GM19463 (cell line): ENCODE measurements at regions not wholly inside any gene's neighbourhood (a gene's known extent, or its start where the extent isn't known, plus 50 kb on each side); places are given as distances from the start of the nearest gene placed in this dataset.
"Not testable (repeated sequence)": the region's sequence is repeated elsewhere in the genome, so short reads cannot be mapped to it uniquely, and the experiment has no call there.

Experiments used
- ATAC-seq: cut with Tn5 transposase; IDR thresholded peaks from one replicate; pipeline ENCODE4 v1.9.1; 2021; ENCODE audit warnings: mild to moderate bottlenecking, moderate library complexity; ENCODE audit not compliant: unreplicated experiment

DNA sequence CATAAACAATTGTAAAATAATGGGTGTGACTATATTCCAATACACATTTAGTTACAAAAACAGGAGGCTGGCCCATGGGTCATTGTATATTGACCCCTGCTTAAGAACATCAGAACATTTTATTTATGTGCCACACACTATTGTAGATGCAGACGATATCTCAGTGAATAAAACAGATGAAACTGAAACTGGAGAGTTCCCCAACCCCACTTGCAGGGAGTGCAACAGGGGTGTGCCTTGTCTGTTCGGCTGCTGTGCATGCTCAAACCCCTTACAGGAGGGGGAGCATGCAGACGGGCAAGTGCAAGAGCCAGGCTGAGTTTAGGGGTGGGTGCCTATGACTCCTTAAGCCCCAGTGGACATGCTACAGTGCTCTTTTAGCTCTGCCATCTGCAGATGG, 509.6 kb downstream of the IGSF11 start:
- no peak for ATAC-seq

DNA sequence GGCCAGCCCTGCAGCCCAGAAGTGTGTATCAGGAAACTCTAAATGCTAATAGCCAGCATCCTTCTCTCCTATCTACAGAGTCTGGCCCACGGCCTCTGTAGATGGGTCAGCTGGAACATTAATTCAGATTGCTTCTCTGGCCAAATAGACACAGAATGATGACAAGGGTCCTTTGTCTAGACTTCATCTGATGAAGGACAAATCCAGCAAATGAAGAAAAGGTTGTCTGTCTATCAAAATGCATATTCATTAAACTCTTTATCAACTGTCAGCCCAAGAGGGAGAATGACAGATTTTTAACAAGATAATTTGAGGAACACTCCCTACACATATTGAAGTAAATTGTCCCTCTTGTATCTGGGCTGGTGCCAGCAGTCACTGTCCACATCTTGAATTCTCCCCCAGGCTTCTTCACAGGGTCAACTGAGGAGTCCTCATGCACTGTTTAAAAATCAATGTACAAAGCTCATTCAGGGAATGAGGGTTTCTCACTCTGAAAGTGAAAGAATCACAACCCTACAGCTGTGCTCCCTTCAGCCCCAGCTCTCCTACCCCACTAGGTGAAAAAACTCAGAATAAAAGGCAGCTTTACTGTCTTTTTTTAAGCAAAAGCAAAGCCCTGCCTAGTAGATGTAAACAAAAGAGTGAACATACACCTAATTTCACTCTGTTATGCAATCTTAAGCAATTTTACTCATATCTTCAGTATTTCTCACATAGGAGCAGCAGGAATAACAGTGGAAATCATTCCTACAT, 507.7 kb downstream of the IGSF11 start:
- peak; percentile 82 for ATAC-seq

DNA sequence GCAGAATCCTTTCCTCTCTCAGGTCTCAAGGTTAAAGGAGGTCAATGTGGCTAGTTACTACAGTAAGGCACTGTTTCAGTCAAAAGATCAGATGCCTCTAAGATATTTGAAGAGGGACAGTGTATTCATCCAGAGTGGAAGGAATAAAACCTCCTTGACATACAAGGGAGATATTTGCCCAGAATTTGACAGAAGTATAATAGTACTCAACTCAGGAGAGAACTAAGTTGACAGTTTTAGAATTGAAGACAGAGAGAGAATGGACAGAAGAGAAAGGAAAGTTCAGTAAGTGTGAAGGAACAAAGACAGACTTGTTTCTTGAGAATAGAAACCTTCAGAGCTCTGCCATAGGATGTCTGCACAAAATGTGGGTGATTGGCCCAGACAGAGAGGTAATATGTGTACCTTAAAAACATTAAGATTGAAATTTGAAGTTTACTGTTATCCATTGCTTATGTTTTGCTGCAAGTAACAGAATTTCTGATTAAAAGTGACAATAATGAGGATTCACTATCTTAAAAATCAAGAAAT, 507.1 kb downstream of the IGSF11 start:
- no peak for ATAC-seq

DNA sequence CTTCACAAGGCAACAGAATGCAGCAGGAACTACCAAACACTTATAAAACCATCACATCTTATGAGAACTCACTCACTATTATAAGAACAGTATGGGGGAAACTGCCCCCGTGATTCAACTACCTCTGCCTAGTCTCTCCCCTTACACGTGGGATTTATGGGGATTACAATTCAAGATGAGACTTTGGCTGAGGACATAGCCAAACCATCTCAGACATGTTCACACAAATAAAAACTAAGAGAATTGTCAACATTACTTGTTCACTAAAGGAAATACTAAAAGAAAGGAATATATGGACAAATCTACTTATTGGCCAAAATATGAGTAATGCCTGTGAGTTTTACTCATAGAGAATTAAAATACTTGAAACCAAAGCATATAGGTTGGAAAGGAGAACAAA, 505.1 kb downstream of the IGSF11 start:
- no peak for ATAC-seq

DNA sequence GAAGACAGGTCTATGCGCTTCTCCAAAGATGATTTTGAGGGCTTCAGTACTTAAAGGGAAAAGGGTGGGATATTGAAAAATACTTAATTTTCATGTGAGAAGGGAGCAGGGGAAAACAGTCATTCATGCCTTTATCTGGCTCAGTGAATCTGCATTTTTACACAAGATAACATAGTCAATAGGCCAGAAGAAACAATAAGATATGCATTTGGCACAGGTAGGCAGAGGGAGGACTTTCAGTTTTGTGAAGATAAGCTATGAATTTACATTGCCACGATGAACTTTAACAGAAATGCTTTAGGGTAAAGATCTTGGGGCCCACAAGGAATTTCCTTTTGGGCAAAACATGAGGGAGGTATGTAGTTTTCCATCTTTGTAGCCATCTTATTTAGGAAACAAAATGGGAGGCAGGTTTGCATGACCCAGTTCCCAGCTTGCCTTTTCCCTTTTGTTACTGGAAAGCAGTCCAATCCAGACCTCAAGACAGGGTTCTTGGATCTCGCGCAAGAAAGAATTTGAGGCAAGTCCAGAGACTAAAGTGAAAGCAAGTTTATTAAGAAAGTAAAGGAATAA, 504.2 kb downstream of the IGSF11 start:
- no peak for ATAC-seq

DNA sequence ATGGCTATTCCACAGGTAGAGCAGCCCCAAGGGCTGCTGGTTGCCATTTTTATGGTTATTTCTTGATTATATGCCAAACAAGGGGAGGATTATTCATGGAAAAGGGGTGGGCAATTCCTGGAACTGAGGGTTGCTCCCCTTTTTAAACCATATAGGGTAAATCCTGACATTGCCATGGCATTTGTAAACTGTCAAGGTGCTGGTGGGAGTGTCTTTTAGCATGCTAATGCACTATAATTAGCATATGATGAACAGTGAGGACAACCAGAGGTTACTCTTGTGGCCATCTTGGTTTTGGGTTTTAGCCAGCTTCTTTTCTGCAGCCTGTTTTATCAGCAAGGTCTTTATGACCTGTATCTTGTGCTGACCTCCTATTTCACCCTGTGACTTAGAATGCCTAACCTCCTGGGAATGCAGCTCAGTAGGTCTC, 503.7 kb downstream of the IGSF11 start:
- ATAC-seq: not testable (repeated sequence)

DNA sequence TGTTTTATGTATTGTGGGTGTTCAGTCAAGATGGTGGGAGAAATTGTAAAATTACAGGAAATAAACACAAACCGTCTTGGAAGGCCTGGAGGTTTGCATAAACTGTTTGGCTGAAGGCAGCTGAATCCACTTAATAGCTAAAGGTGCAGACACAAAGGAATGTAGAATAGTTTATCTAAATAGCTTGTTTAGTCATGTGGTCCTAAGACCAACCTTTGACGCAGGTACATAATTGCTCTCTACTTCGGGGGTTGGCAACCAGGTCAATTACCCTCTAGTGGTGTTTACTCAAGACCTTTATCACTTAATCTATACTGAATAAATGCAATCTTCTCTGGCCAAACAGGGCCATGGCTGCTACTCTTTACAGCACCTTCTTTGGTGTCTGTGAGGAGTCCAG, 502.8 kb downstream of the IGSF11 start:
- no peak for ATAC-seq

DNA sequence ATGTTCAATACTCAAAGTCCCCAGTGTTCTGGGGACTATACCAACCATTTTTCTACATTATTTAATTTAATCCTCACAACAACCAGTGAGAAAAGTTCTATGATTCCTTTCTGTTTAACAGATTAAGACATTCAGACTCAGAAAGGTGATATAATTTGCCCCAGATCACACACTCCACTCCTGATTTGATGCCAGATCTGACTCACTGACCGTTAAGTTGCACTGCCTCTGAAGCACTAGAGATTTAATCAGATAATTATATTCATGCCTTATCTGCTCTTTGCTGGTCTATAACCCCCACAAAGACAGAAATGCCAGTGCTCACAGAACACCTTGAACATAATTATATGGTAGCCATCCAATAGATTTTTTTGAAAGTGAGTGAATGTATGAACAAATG, 501.0 kb downstream of the IGSF11 start:
- no peak for ATAC-seq

DNA sequence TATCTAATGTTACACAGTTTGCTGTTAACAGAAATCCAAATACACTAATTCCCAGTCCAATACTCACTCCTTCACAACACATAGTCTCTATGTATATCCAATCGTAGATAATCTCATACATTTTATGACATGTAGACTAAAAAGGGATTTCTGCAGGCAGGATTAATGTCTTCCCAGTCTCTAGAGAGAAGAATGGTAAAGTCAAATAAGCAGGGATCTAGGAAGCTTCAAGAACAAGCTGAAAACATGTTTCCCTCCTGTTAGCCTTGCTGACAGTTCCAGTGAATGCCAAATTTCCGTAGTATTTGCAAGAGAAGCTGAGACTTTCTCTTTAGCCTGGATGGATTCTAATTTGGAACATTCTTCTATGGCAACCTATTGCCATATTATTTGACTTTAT, 500.1 kb downstream of the IGSF11 start:
- no peak for ATAC-seq

DNA sequence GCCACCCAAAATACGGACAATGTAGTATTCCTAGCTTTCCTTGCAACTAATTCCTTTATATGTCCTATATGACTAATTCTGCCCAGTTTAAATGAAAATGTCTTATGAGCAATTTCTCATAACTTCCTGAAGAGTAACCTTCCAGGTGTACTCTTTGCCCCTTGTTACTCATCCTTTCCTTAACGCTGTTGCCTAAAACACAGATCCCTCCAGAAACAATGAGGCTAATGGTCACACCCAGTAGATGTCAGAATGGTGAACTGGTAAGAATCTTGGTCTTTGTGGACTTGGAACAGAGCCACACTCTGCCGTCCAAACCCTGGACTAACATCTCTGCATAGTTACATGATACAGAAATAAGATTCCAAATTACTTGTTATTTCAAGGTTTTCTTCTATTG, 497.9 kb downstream of the IGSF11 start:
- no peak for ATAC-seq

DNA sequence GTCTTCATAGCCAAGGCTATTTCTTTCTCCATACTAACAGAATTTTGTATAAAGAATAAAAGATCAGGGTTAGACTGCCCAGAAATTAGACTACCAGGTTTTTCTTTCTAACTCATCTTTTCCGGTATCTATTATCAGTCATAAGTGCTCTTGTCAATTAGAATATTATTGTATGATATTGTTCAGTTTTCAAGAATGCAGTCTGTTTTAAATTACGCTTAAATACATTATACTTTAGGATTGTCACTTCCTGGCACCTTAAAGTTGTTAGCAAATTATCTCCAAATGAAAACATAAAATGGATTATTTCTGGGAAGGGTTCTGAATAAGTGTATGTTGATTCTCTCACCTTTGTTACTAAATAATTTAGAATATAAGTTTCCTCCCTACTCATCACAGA, 497.2 kb downstream of the IGSF11 start:
- no peak for ATAC-seq

DNA sequence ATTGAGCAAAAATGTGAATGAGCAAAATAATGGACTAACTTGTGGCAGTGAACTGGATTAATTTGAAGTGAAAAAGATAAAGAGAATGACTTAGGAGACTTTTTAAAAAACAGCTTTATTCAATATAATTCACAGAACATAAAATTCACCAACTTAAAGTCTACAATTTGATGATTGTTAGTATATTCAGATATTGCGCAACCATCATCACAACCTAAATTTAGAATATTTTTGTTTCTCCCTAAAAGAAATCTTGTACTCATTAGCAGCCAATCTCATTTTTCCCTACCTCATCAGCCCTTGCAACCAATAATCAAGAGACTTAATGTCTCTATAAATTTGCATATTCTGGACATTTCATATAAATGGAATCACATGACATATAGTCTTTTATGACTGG, 496.5 kb downstream of the IGSF11 start:
- ATAC-seq: no peak

DNA sequence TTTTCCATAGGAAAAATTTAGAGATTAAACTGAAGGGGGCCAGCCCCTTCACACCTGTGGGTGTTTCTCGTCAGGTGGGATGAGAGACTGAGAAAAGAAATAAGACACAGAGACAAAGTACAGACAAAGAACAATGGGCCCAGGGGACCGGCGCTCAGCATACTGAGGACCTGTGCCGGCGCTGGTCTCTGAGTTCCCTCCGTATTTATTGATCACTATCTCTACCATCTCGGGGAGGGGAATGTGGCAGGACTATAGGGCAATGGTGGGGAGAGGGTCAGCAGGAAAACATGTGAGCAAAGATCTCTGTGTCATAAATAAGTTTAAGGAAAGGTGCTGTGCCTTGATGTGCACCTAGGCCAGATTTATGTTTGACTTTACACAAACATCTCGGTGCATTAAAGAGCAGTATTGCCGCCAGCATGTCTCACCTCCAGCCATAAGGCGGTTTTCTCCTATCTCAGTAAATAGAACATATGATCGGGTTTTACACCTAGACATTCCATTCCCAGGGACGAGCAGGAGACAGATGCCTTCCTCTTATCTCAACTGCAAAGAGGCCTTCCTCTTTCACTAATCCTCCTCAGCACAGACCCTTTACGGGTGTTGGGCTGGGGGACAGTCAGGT, 494.7 kb downstream of the IGSF11 start:
- ATAC-seq: not testable (repeated sequence)

DNA sequence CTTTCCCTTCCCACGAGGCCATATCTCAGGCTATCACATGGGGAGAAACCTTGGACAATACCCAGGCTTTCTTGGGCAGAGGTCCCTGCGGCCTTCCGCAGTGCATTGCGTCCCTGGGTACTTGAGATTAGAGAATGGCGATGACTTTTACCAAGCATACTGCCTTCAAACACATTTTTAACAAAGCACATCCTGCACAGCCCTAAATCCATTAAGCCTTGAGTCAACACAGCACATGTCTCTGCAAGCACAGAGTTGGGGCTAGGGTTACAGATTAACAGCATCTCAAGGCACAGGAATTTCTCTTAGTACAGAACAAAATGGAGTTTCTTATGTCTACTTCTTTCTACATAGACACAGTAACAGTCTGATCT, 494.2 kb downstream of the IGSF11 start:
- not testable (repeated sequence) for ATAC-seq

DNA sequence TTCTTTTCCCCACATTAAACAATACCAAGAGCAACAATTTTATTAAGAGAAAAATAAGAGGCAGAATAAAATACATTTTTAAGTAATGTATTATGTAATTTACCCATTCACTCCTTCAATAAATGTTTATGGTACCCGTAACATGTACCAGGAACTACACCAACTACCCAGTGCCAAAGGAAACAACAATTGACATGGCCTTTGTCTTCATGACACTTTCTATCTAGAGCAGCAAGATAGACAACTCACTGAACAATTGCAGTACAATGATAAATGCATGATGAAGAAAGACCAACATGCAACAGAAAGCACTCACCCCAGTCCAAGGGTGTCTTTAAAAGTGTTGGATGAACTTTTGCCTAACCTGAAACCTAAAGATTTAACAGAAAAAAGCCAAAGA, 493.8 kb downstream of the IGSF11 start:
- no peak for ATAC-seq

DNA sequence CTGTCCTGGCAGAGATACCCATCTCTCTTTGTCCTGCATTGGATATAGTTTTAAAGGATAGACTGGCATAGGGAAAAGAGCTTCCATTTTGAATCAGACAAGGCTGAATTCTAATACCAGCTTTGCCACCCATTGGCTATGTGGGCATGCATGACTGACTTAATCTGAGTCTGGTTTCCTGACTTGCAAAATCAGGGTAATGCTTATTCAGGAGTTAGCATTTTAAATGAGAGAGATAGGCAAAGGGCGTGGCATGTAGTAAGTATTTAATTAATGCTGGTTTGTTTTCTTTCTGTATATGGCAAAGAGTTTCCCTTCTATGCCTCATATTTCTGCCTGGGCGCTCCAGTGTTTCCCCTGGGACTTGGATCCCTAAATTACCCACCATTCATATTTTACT, 492.9 kb downstream of the IGSF11 start:
- no peak for ATAC-seq

DNA sequence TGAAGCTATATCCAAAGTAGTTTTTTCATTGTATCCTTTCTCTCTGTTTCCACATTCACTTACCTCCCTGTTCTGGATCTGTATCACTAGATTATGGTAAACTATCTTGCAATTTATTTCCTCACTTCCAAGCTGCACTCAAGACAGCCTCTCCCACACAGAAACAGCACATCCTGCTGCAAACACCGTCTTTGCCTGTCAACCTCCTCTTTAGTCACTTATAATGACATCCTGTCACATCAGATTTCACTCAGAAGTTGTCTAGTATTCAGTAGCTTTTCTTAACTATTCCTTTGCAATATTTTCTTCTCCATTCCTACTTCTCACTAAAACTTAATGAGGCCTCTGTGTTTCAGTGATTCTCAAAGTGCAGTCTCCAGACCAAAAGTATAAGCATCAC, 490.8 kb downstream of the IGSF11 start:
- ATAC-seq: no peak

DNA sequence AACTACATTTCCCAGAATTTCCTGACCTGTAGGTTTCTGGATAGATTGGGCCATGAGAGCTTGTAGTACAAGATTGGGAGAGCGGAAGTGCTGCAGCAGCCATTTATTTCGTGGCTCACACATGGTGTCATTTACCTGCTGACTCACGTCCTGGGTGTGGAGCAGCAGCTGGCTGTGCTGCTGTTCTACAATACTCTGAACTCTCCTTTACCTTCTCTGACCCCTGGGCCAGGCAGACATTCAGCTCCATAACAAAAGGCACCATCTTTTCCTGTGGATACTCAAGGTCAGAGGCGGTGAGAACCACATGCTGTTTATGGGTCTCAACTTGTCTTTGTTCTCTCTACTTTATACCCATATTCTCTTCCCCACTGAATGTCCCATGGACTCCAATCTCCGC, 490.2 kb downstream of the IGSF11 start:
- ATAC-seq: no peak

DNA sequence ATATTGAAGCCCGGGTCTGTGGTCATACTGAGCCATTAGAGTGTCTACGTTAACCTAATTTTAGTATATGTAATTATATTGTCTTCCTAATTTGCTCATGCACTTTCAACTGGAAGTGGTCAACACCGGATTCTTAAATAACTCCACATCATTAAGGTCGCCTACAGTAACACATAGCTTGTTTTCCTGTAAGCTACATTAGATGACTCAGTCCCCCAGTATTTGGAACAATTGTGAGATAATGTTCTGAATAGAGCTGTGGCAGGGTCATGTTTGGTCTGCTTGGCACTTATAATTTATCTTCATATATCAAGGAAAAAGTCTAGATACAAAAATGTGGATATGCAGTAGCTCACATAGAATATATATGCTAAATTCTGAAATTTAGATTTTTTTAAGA, 486.2 kb downstream of the IGSF11 start:
- ATAC-seq: no peak

DNA sequence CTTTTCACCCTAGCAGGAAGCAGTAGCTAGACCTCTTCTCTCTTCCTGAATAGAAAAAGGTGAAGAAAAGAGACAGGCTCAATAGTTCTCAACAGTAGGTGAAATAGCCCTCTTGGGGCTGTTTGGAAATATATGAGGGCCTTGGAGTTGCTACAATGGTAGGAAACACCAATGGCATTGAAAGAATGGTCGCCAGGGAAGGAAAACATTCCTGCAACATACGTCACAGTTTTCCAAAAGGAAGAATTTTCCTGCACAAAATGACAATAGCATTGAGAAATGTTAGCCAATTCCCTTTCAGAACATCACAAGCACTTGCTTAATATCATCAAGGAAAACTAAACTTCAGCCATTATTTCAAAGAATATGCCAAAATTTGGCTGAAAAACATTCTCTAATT, 484.5 kb downstream of the IGSF11 start:
- ATAC-seq: no peak

DNA sequence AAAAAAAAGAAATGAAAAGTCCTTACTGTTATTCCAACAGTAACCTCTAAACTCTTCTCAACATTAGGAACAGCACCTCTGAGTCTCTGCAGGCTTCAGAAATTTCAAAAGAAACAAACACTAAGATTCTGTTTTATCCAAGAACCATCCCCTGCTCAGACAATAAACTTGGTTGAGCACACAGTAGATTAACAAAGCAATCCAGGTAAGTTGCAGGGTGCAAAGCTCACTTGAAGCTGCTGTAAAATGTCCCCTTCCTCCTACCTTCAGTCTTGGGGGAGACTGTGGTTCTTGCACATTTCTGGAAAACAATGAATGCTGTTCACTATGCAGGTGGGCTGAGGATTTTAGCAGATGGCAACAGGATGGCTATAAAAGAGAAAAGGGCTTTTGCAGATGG, 484.1 kb downstream of the IGSF11 start:
- ATAC-seq: no peak

DNA sequence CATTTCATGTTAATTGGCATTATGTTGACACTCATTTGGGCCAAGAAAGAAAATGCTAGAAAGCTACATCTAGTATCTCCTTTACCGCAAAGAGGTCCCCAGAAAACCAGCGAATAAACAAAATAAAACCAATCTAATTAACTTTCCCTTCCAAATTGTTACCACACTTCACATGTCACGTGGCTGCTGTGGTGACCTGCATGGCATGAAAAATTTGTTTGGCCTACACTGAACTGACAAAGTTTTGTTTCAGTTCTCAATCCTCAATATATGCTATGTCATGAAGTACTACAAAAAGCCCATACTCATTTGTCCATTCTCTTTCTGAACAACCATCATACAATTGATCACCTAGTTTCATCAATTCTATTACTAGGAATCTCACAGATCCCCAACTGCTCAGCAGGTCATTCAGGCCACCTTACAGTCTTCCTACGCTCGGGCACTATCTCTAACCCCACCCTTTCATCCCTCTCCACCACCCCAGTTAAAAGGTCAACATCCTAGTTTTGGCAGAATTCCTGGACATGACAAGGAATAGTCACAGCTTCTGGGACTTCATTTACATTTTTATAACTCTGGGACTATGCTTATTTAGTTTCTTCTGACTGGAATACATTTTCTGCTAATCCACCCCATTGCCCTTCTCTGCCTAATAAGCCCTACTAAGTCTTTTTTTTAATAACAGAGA, 480.4 kb downstream of the IGSF11 start:
- no peak for ATAC-seq
